ENCODE measurements at regions not wholly inside any gene's neighbourhood (a gene's known extent, or its start where the extent isn't known, plus 50 kb on each side); places are given as distances from the start of the nearest gene placed in this dataset.

DNA sequence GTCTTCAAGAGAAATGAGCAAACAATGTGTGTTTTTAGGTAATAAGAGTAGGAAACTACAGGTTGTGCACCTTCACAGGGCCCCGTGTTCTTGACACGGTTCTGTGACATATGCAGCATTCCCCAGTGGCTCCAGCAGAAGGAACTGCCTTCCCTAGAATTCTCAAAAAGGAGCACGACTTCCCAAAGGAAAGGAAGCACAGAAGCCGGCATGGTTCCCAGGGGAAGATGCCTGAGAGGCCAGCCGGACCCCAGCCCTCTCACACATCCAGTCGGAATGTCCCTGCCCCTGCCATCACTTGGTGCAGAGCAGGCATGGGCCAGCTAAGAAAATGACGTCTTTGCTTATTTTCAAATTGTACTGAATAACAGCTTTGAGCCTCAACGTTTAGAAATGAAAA, 187.3 kb upstream of the NSMCE3 start:
- TF ChIP-seq, protein P1, sequence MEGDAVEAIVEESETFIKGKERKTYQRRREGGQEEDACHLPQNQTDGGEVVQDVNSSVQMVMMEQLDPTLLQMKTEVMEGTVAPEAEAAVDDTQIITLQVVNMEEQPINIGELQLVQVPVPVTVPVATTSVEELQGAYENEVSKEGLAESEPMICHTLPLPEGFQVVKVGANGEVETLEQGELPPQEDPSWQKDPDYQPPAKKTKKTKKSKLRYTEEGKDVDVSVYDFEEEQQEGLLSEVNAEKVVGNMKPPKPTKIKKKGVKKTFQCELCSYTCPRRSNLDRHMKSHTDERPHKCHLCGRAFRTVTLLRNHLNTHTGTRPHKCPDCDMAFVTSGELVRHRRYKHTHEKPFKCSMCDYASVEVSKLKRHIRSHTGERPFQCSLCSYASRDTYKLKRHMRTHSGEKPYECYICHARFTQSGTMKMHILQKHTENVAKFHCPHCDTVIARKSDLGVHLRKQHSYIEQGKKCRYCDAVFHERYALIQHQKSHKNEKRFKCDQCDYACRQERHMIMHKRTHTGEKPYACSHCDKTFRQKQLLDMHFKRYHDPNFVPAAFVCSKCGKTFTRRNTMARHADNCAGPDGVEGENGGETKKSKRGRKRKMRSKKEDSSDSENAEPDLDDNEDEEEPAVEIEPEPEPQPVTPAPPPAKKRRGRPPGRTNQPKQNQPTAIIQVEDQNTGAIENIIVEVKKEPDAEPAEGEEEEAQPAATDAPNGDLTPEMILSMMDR (IDR thresholded peaks at IDR 0.05): no peak
- TF ChIP-seq POLR2A (IDR thresholded peaks at IDR 0.05) (no peak), POLR2AphosphoS5 (IDR thresholded peaks at IDR 0.05; ENCODE audit: insufficient read depth in 1 of 2, low read depth in 1 of 2) (no peak)

All from vagina (tissue), 2 donors.